ENCODE measurements at regions not wholly inside any gene's neighbourhood (a gene's known extent, or its start where the extent isn't known, plus 50 kb on each side); places are given as distances from the start of the nearest gene placed in this dataset.
"Not testable (repeated sequence)": the region's sequence is repeated elsewhere in the genome, so short reads cannot be mapped to it uniquely, and the experiment has no call there.

DNA sequence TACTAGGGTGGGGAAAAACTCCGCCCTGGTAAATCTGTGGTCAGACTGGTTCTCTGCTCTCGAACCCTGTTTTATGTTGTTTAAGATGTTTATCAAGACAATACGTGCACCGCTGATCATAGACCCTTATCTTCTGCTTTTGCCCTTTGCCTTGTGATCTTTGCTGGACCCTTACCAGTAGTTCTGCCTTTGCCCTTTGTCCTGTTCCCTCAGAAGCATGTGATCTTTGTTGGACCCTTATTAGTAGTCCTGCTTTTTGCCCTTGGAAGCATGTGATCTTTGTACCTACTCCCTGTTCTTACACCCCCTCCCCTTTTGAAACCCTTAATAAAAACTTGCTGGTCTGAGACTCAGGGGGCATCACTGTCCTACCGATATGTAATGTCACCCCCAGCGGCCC, 64.3 kb upstream of the EEF2KMT start:
- ATAC-seq (ENCODE audit: low read depth in 2 of 2); H3K36me3 ChIP-seq (ENCODE audit: control insufficient read depth, insufficient read depth, low read length); H3K4me1 ChIP-seq (ENCODE audit: control insufficient read depth, insufficient read depth, low read length, poor library complexity, severe bottlenecking); H3K4me3 Mint-ChIP-seq; H3K27ac Mint-ChIP-seq; H3K27me3 ChIP-seq (ENCODE audit: control insufficient read depth, insufficient read depth, low read length); H3K27ac ChIP-seq (ENCODE audit: insufficient read depth, low read length, poor library complexity, severe bottlenecking); H3K4me1 Mint-ChIP-seq; H3K4me3 ChIP-seq (ENCODE audit: low read depth, low read length); H3K9me3 ChIP-seq (ENCODE audit: control insufficient read depth in 2 of 2, low read length in 2 of 2); H3K36me3 Mint-ChIP-seq; DNase-seq; H3K9me3 Mint-ChIP-seq: not testable (repeated sequence)
- H3K27me3 Mint-ChIP-seq: peaks cover 22% of the 10 kb centered on the region

DNA sequence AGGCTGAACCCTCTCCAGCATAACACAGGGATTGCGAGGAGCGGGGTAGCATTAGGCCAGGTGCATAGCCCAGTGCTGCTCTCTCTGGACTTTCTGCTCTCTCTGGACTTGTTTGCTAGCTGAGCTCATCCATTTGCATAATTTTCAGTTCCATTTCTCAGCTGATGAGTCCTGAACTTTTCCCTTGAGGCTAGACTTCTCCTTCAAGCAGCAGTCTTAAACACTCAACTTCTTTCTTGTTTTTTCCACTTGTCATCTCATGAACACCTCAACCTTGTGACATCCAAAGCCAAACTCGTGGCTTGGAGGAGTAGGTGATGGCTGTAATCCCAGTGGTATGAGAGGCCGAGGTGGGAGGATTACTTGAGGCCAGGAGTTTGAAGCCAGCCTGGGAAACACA, 62.4 kb upstream of the EEF2KMT start:
- H3K9me3 Mint-ChIP-seq; H3K4me3 Mint-ChIP-seq; H3K36me3 Mint-ChIP-seq; H3K27ac ChIP-seq (ENCODE audit: insufficient read depth, low read length, poor library complexity, severe bottlenecking); H3K27ac Mint-ChIP-seq; H3K27me3 ChIP-seq (ENCODE audit: control insufficient read depth, insufficient read depth, low read length); H3K36me3 ChIP-seq (ENCODE audit: control insufficient read depth, insufficient read depth, low read length); H3K9me3 ChIP-seq (ENCODE audit: control insufficient read depth in 2 of 2, low read length in 2 of 2); ATAC-seq (ENCODE audit: low read depth in 2 of 2); H3K4me1 Mint-ChIP-seq; H3K4me1 ChIP-seq (ENCODE audit: control insufficient read depth, insufficient read depth, low read length, poor library complexity, severe bottlenecking); H3K4me3 ChIP-seq (ENCODE audit: low read depth, low read length); DNase-seq: not testable (repeated sequence)
- H3K27me3 Mint-ChIP-seq: peaks cover 13% of the 10 kb centered on the region

DNA sequence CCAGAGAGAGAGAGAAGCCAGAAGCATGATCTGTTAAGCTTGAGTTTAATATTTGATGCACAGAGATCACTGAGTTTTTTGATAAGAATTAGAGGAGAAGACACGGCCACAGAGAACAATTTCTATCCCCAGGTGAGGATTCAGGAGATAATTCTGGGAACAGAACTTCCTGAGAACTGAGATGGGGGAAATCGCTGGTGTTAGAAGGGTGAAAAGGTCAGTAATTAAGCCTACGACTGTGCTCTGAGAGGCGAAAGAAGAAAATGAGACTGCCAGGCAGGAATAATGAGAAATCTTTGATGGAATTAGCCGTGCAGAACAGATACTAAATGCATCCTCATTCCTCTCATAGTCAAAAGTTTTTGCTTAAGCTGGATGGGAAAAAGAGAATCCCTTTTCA, 61.9 kb upstream of the EEF2KMT start:
- H3K9me3 Mint-ChIP-seq; H3K36me3 Mint-ChIP-seq; ATAC-seq (ENCODE audit: low read depth in 2 of 2); H3K4me1 Mint-ChIP-seq; H3K36me3 ChIP-seq (ENCODE audit: control insufficient read depth, insufficient read depth, low read length); DNase-seq; H3K9me3 ChIP-seq (ENCODE audit: control insufficient read depth in 2 of 2, low read length in 2 of 2); H3K4me3 ChIP-seq (ENCODE audit: low read depth, low read length); H3K27me3 ChIP-seq (ENCODE audit: control insufficient read depth, insufficient read depth, low read length); H3K4me3 Mint-ChIP-seq; H3K27ac ChIP-seq (ENCODE audit: insufficient read depth, low read length, poor library complexity, severe bottlenecking); H3K4me1 ChIP-seq (ENCODE audit: control insufficient read depth, insufficient read depth, low read length, poor library complexity, severe bottlenecking); H3K27ac Mint-ChIP-seq: not testable (repeated sequence)
- peaks cover 13% of the 10 kb centered on the region for H3K27me3 Mint-ChIP-seq

DNA sequence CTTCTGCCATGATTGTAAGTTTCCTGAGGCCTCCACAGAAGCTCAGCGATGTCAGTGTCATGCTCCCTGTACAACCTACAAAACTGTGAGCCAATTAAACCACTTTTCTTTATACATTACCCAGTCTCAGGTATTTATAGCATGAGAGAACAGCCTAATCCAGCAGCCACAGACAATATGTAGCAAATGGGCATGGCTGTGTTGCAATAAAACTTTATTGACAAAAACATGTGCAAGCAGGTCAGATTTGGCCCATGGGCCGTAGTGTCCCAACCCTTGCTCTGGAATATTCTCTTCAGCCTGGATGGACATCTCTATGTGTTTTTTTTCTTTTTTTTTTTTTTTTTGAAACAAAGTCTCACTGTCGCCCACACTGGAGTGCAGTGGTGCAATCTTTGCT, 60.9 kb upstream of the EEF2KMT start:
- Mint-ChIP-seq H3K27ac (no peak overlapping the region), H3K4me3 (no peak overlapping the region), H3K36me3 (no peaks in the 10 kb centered on the region), H3K27me3 (peaks cover 13% of the 10 kb centered on the region), H3K9me3 (peaks cover 0 to 7% (median 2%) of the 10 kb centered on the region in 7 donors), H3K4me1 (no peaks in the 10 kb centered on the region)
- Histone ChIP-seq H3K4me3 (ENCODE audit: low read depth, low read length) (no peak overlapping the region), H3K27me3 (ENCODE audit: control insufficient read depth, insufficient read depth, low read length) (no peaks in the 10 kb centered on the region), H3K4me1 (ENCODE audit: control insufficient read depth, insufficient read depth, low read length, poor library complexity, severe bottlenecking) (no peaks in the 10 kb centered on the region), H3K9me3 (ENCODE audit: control insufficient read depth in 2 of 2, low read length in 2 of 2) (no peaks in the 10 kb centered on the region), H3K27ac (ENCODE audit: insufficient read depth, low read length, poor library complexity, severe bottlenecking) (no peak overlapping the region), H3K36me3 (ENCODE audit: control insufficient read depth, insufficient read depth, low read length) (no peaks in the 10 kb centered on the region)
- DNase-seq (no peak), ATAC-seq (ENCODE audit: low read depth in 2 of 2) (no peak)

- H3K4me3 ChIP-seq (ENCODE audit: low read depth, low read length); H3K36me3 ChIP-seq (ENCODE audit: control insufficient read depth, insufficient read depth, low read length); ATAC-seq (ENCODE audit: low read depth in 2 of 2); H3K4me3 Mint-ChIP-seq; H3K4me1 Mint-ChIP-seq; H3K27ac ChIP-seq (ENCODE audit: insufficient read depth, low read length, poor library complexity, severe bottlenecking); H3K27me3 ChIP-seq (ENCODE audit: control insufficient read depth, insufficient read depth, low read length); H3K9me3 Mint-ChIP-seq; DNase-seq; H3K9me3 ChIP-seq (ENCODE audit: control insufficient read depth in 2 of 2, low read length in 2 of 2); H3K27ac Mint-ChIP-seq; H3K36me3 Mint-ChIP-seq; H3K4me1 ChIP-seq (ENCODE audit: control insufficient read depth, insufficient read depth, low read length, poor library complexity, severe bottlenecking): not testable (repeated sequence)
- peaks cover 13% of the 10 kb centered on the region for H3K27me3 Mint-ChIP-seq
These were observed 58.9 kb upstream of the EEF2KMT start for GRCh38 chr16:5156486-5156885.

GRCh38 chr16:5154006-5154405, 56.4 kb upstream of the EEF2KMT start:
- not testable (repeated sequence) for DNase-seq; H3K27me3 Mint-ChIP-seq; H3K4me3 ChIP-seq (ENCODE audit: low read depth, low read length); H3K9me3 ChIP-seq (ENCODE audit: control insufficient read depth in 2 of 2, low read length in 2 of 2); H3K36me3 ChIP-seq (ENCODE audit: control insufficient read depth, insufficient read depth, low read length); H3K4me3 Mint-ChIP-seq; H3K4me1 Mint-ChIP-seq; H3K36me3 Mint-ChIP-seq; H3K27ac Mint-ChIP-seq; H3K27ac ChIP-seq (ENCODE audit: insufficient read depth, low read length, poor library complexity, severe bottlenecking); H3K27me3 ChIP-seq (ENCODE audit: control insufficient read depth, insufficient read depth, low read length); ATAC-seq (ENCODE audit: low read depth in 2 of 2); H3K4me1 ChIP-seq (ENCODE audit: control insufficient read depth, insufficient read depth, low read length, poor library complexity, severe bottlenecking)
- peaks cover 0 to 11% (median 0%) of the 10 kb centered on the region in 7 donors for H3K9me3 Mint-ChIP-seq

GRCh38 chr16:5151409-5151808, 53.8 kb upstream of the EEF2KMT start:
- not testable (repeated sequence) for H3K27ac ChIP-seq (ENCODE audit: insufficient read depth, low read length, poor library complexity, severe bottlenecking); ATAC-seq (ENCODE audit: low read depth in 2 of 2); DNase-seq; H3K4me3 ChIP-seq (ENCODE audit: low read depth, low read length); H3K36me3 Mint-ChIP-seq; H3K9me3 ChIP-seq (ENCODE audit: control insufficient read depth in 2 of 2, low read length in 2 of 2); H3K4me3 Mint-ChIP-seq; H3K27ac Mint-ChIP-seq; H3K4me1 ChIP-seq (ENCODE audit: control insufficient read depth, insufficient read depth, low read length, poor library complexity, severe bottlenecking); H3K36me3 ChIP-seq (ENCODE audit: control insufficient read depth, insufficient read depth, low read length); H3K27me3 Mint-ChIP-seq; H3K4me1 Mint-ChIP-seq; H3K27me3 ChIP-seq (ENCODE audit: control insufficient read depth, insufficient read depth, low read length)
- peaks cover 0 to 11% (median 0%) of the 10 kb centered on the region in 7 donors for H3K9me3 Mint-ChIP-seq
